SIG-M5 treated with dmso at 0.1 percent for 504 hours (cell line): ENCODE measurements at regions not wholly inside any gene's neighbourhood (a gene's known extent, or its start where the extent isn't known, plus 50 kb on each side); places are given as distances from the start of the nearest gene placed in this dataset.

ENCODE experiments used
- DNase-seq: peaks from one replicate; lab custom pipeline; 2025; ENCODE audit not compliant: unreplicated experiment; lab: John Stamatoyannopoulos, UW

DNA sequence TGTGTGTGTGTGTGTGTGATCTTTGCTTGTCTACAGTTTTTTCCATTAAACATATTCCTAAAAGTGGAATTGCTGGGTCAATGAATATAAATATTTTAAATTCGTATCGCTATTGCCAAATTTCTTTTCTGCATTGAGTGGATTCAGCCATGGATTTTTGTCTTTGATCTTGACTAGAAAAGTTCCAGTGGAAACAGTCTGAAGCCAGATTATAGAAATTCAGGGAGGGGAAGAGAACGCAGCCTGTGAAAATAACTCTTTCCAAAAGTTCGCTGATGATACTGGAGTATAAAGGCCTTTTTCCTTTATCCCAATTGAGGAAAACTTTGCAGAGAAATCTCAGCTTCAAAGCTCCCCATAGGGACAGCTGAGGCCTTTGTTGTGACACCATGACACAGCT lies 292.3 kb upstream of the CD180 start:
- DNase-seq = no peak

DNA sequence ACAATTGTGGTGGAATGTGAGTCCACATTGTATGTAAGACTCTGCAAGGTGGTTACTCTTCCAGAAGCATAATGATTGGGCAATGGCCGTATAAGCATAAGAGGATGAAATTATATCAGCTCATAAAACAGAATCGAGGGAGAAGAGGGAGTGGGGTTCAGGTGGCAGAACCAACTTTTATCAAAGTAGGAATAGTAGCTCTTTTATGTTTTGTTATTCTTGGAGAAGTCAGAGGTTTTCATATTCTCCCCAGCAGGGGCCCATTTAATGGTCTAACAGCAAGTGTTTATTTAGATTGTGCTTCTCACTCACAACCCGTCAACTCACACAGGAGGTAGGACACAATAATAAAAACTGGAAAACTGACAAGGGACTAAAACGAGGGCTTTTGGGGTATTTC lies 291.3 kb upstream of the CD180 start:
- no peak for DNase-seq

DNA sequence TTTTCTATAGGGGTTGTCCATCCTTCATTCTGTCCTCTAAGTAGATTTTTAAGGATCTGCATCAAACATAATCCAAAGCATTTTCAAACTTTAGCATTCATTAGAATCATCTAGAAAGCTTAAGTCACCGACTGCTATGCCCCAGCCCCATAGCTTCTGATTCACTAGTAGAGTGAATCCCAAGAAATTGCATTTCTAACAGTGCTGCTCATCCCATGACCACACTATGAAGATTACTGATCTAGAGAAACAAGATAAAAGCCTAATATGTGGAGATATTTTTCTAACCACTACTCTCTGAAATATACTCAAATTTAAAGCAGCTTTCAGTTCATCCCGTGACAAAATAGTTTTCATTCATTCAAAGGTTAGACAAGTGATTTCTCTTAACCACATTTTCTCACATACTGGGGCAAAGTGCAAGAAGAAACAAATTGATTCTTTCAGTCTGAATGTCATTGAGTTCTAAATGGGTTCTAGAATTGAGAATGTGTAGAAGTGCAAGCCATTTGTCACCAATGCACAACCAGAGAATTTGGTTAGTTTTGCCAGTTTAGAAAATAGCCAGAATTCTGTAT lies 286.9 kb upstream of the CD180 start:
- DNase-seq = no peak

- no peak for DNase-seq
Observed at GRCh38 chr5:67481362-67481761, 284.8 kb upstream of the CD180 start.

GRCh38 chr5:67478337-67478736 lies 281.7 kb upstream of the CD180 start:
- no peak for DNase-seq

- DNase-seq = no peak
Observed at GRCh38 chr5:67476995-67477394, 280.4 kb upstream of the CD180 start.

DNA sequence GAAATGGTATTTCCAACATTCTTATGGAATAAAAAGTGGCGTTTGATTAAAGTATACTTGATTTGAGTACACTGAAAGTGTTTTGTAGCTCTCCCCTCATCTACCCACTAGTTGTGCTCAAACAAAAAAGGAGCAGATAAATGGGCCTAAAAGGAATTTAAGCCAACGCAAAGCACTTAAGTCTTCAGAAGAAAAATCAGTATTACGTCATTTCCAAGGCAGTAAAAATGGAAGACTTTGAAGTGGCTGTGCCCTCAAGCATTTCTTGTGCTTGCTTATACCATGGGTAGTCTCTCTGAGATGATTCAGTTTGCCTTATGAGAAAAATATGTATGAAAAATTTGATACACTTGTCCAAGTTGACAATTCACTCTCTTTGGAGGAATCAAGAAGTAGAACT lies 279.9 kb upstream of the CD180 start:
- DNase-seq = no peak

- no peak for DNase-seq
Observed at GRCh38 chr5:67475489-67475888, 278.9 kb upstream of the CD180 start.

- DNase-seq = no peak
Observed at GRCh38 chr5:67474597-67475238, 278.1 kb upstream of the CD180 start.

GRCh38 chr5:67467110-67467509 lies 270.5 kb upstream of the CD180 start:
- DNase-seq = no peak

GRCh38 chr5:67465537-67466207 lies 269.1 kb upstream of the CD180 start:
- DNase-seq = no peak

- DNase-seq = no peak
Observed at GRCh38 chr5:67462147-67462546, 265.5 kb upstream of the CD180 start.

GRCh38 chr5:67459253-67459652 lies 262.7 kb upstream of the CD180 start:
- DNase-seq = no peak

- no peak for DNase-seq
Observed at GRCh38 chr5:67455970-67456369, 259.4 kb upstream of the CD180 start.

- DNase-seq = no peak
Observed at GRCh38 chr5:67454957-67455561, 258.5 kb upstream of the CD180 start.

- DNase-seq = no peak
Observed at GRCh38 chr5:67453111-67453905, 256.7 kb upstream of the CD180 start.

GRCh38 chr5:67451640-67452279 lies 255.2 kb upstream of the CD180 start:
- DNase-seq = no peak

- no peak for DNase-seq
Observed at GRCh38 chr5:67447732-67448131, 251.1 kb upstream of the CD180 start.

DNA sequence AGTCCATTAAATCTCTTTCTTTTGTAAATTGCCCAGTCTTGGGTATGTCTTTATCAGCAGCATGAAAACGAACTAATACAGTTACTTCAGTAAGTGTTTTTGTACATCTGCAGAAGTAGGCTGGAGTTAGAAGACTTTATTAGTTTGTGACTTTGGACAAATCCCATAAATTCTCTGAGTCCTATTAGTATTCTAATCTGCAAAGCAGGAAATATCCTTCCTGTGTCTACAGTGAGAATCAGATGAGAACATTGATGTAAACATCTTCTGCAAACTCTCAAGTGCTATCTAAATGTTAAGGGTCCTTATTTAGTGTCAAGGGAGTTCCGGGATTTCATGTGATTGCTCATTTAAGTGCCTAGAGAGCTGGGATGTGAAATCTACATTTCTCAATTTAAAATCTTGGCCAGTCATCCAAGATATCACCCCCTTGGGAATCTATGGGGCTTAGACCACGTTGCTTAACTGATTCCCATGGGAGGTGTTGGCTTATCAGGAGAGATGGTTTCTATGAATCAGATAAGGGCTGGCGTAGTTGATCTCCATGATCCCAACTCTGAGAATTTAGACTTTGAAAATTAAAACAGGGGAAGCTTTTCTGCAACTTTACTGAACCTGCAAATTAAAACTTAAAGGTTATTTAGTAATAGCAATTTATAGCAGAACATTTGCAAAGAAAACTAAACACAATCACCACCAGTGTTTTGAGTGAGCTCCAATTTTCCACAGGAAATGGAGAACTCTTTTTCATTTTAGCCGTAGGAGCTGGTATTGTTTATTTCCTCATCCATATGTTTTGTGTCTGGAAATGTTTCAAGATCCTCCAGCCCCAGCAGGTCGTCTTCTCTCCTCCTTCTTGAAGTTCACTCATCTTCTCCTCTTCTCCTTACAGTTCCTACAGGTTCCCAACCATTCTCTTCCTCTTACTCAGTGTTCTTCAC lies 241.6 kb upstream of the CD180 start:
- DNase-seq = no peak

GRCh38 chr5:67435032-67435431 lies 238.4 kb upstream of the CD180 start:
- no peak for DNase-seq
